SK-N-MC (cell line): ENCODE measurements at regions not wholly inside any gene's neighbourhood (a gene's known extent, or its start where the extent isn't known, plus 50 kb on each side); places are given as distances from the start of the nearest gene placed in this dataset.

Experiments used
- EZH2 ChIP-seq: fragments of 200-600 bp; sonication (generic); IDR thresholded peaks from one replicate; pipeline ENCODE4 v1.6.1; 2017; ENCODE audit warnings: antibody characterized with exemption
- POLR2AphosphoS5 ChIP-seq: IDR thresholded peaks from 2 replicates; pipeline ENCODE4 v1.6.1; 2012; ENCODE audit warnings: mild to moderate bottlenecking, low read depth, low read length, borderline replicate concordance

GRCh38 chr7:94778711-94779459 lies 123.0 kb upstream of the SGCE start:
- TF ChIP-seq EZH2 (no peak), POLR2AphosphoS5 (no peak)
